ENCODE measurements at regions not wholly inside any gene's neighbourhood (a gene's known extent, or its start where the extent isn't known, plus 50 kb on each side); places are given as distances from the start of the nearest gene placed in this dataset.
A peak's percentile ranks its signal among the peaks of the same experiment; 100 is the strongest.

GRCh38 chr10:78985973-78986818 lies 82.6 kb upstream of the ZMIZ1 start:
- peaks cover 4 to 14% (median 9%) of the 10 kb centered on the region in 3 donors for H3K4me1 Mint-ChIP-seq
- H3K27me3 Mint-ChIP-seq = peaks cover 0 to 2% of the 10 kb centered on the region in 2 donors
- no peak for DNase-seq
- POLR2A ChIA-PET = interaction anchor here (1.2 kb wide), 1 partner anchor 13 kb away, joined by 3 read pairs; no protein-coding TSS in a partner anchor
- H3K27ac ChIP-seq (ENCODE audit: low read depth, low read length) = no peak overlapping the region
- H3K9me3 ChIP-seq (ENCODE audit: low read length) = no peaks in the 10 kb centered on the region
- no peaks in the 10 kb centered on the region for H3K9me3 Mint-ChIP-seq
- no peaks in the 10 kb centered on the region for H3K27me3 ChIP-seq (ENCODE audit: insufficient read depth, low read length, poor library complexity, severe bottlenecking)
- H3K36me3 Mint-ChIP-seq = no peaks in the 10 kb centered on the region
- H3K36me3 ChIP-seq (ENCODE audit: insufficient read depth, low read length) = no peaks in the 10 kb centered on the region
- H3K27ac Mint-ChIP-seq = no peak overlapping the region
- CTCF ChIA-PET = interaction anchor here (3.7 kb wide), 1 partner anchor 11 kb away, joined by 16 read pairs; no protein-coding TSS in a partner anchor
- H3K4me3 Mint-ChIP-seq = no peak overlapping the region
- H3K4me3 ChIP-seq (ENCODE audit: low read length) = no peak overlapping the region
- no peaks in the 10 kb centered on the region for H3K4me1 ChIP-seq (ENCODE audit: insufficient read depth, low read length)

- H3K4me3 Mint-ChIP-seq = no peak overlapping the region
- DNase-seq = no peak
- Histone ChIP-seq H3K36me3 (ENCODE audit: insufficient read depth, low read length) (no peaks in the 10 kb centered on the region), H3K4me3 (ENCODE audit: low read length) (no peak overlapping the region), H3K27me3 (ENCODE audit: insufficient read depth, low read length, poor library complexity, severe bottlenecking) (no peaks in the 10 kb centered on the region), H3K4me1 (ENCODE audit: insufficient read depth, low read length) (peaks cover 3% of the 10 kb centered on the region), H3K27ac (ENCODE audit: low read depth, low read length) (no peak overlapping the region), H3K9me3 (ENCODE audit: low read length) (no peaks in the 10 kb centered on the region)
- H3K36me3 Mint-ChIP-seq = no peaks in the 10 kb centered on the region
- H3K27ac Mint-ChIP-seq = peak overlapping the region in 1 of 8 donors; percentile 12
- ChIA-PET POLR2A (interaction anchor here (0.6 kb wide), 1 partner anchor 58 kb away, joined by 3 read pairs; no protein-coding TSS in a partner anchor), CTCF (no interaction called here)
- no peaks in the 10 kb centered on the region for H3K9me3 Mint-ChIP-seq
- H3K27me3 Mint-ChIP-seq = peaks cover 0 to 3% of the 10 kb centered on the region in 2 donors
- peaks cover 0 to 21% (median 13%) of the 10 kb centered on the region in 3 donors for H3K4me1 Mint-ChIP-seq
Observed at GRCh38 chr10:78991187-78991586, 77.6 kb upstream of the ZMIZ1 start.

- ChIA-PET CTCF (no interaction called here), POLR2A (no interaction called here)
- peaks cover 0 to 21% (median 13%) of the 10 kb centered on the region in 3 donors for H3K4me1 Mint-ChIP-seq
- peaks cover 1 to 4% of the 10 kb centered on the region in 2 donors for H3K27me3 Mint-ChIP-seq
- H3K4me1 ChIP-seq (ENCODE audit: insufficient read depth, low read length) = peaks cover 3% of the 10 kb centered on the region
- H3K9me3 ChIP-seq (ENCODE audit: low read length) = no peaks in the 10 kb centered on the region
- H3K36me3 ChIP-seq (ENCODE audit: insufficient read depth, low read length) = no peaks in the 10 kb centered on the region
- no peaks in the 10 kb centered on the region for H3K9me3 Mint-ChIP-seq
- peak in 2 of 5 donors; percentile 11 to 18 for DNase-seq
- no peaks in the 10 kb centered on the region for H3K27me3 ChIP-seq (ENCODE audit: insufficient read depth, low read length, poor library complexity, severe bottlenecking)
- no peak overlapping the region for H3K27ac ChIP-seq (ENCODE audit: low read depth, low read length)
- H3K27ac Mint-ChIP-seq = peak overlapping the region in 3 of 8 donors; percentile 61 to 73 (median 70)
- no peak overlapping the region for H3K4me3 Mint-ChIP-seq
- no peaks in the 10 kb centered on the region for H3K36me3 Mint-ChIP-seq
- H3K4me3 ChIP-seq (ENCODE audit: low read length) = no peak overlapping the region
Observed at GRCh38 chr10:78992333-78992732, 76.4 kb upstream of the ZMIZ1 start.

GRCh38 chr10:78993261-78993945 lies 75.4 kb upstream of the ZMIZ1 start:
- no peak overlapping the region for H3K27ac ChIP-seq (ENCODE audit: low read depth, low read length)
- no peaks in the 10 kb centered on the region for H3K36me3 ChIP-seq (ENCODE audit: insufficient read depth, low read length)
- H3K9me3 ChIP-seq (ENCODE audit: low read length) = no peaks in the 10 kb centered on the region
- CTCF ChIA-PET = no interaction called here
- no peaks in the 10 kb centered on the region for H3K27me3 ChIP-seq (ENCODE audit: insufficient read depth, low read length, poor library complexity, severe bottlenecking)
- H3K36me3 Mint-ChIP-seq = no peaks in the 10 kb centered on the region
- no peak overlapping the region for H3K4me3 ChIP-seq (ENCODE audit: low read length)
- H3K4me3 Mint-ChIP-seq = no peak overlapping the region
- DNase-seq = no peak
- H3K4me1 Mint-ChIP-seq = peaks cover 0 to 21% (median 13%) of the 10 kb centered on the region in 3 donors
- H3K9me3 Mint-ChIP-seq = no peaks in the 10 kb centered on the region
- peak overlapping the region in 2 of 8 donors; percentile 27 to 36 for H3K27ac Mint-ChIP-seq
- H3K27me3 Mint-ChIP-seq = peaks cover 1 to 4% of the 10 kb centered on the region in 2 donors
- peaks cover 3% of the 10 kb centered on the region for H3K4me1 ChIP-seq (ENCODE audit: insufficient read depth, low read length)
- POLR2A ChIA-PET = no interaction called here

- Mint-ChIP-seq H3K4me3 (no peak overlapping the region), H3K9me3 (no peaks in the 10 kb centered on the region)
- POLR2A ChIA-PET = no interaction called here
Observed at GRCh38 chr10:78995987-78996791, 72.6 kb upstream of the ZMIZ1 start.

GRCh38 chr10:78996792-78997129 lies 72.0 kb upstream of the ZMIZ1 start:
- ChIA-PET CTCF (no interaction called here), POLR2A (no interaction called here)
- Mint-ChIP-seq H3K36me3 (no peaks in the 10 kb centered on the region), H3K27me3 (peaks cover 1 to 8% of the 10 kb centered on the region in 2 donors), H3K4me3 (no peak overlapping the region), H3K9me3 (no peaks in the 10 kb centered on the region), H3K27ac (no peak overlapping the region), H3K4me1 (peaks cover 5 to 13% (median 12%) of the 10 kb centered on the region in 3 donors)
- H3K4me1 ChIP-seq (ENCODE audit: insufficient read depth, low read length) = peaks cover 3% of the 10 kb centered on the region
- H3K36me3 ChIP-seq (ENCODE audit: insufficient read depth, low read length) = no peaks in the 10 kb centered on the region
- no peak for DNase-seq
- H3K4me3 ChIP-seq (ENCODE audit: low read length) = no peak overlapping the region
- H3K9me3 ChIP-seq (ENCODE audit: low read length) = no peaks in the 10 kb centered on the region
- no peak overlapping the region for H3K27ac ChIP-seq (ENCODE audit: low read depth, low read length)
- no peaks in the 10 kb centered on the region for H3K27me3 ChIP-seq (ENCODE audit: insufficient read depth, low read length, poor library complexity, severe bottlenecking)

More at GRCh38 chr10:78995987-78996791, 72.6 kb upstream of the ZMIZ1 start:
- no peak for DNase-seq
- Histone ChIP-seq H3K27me3 (ENCODE audit: insufficient read depth, low read length, poor library complexity, severe bottlenecking) (no peaks in the 10 kb centered on the region), H3K9me3 (ENCODE audit: low read length) (no peaks in the 10 kb centered on the region), H3K4me1 (ENCODE audit: insufficient read depth, low read length) (peaks cover 3% of the 10 kb centered on the region), H3K27ac (ENCODE audit: low read depth, low read length) (no peak overlapping the region), H3K4me3 (ENCODE audit: low read length) (no peak overlapping the region), H3K36me3 (ENCODE audit: insufficient read depth, low read length) (no peaks in the 10 kb centered on the region)
- H3K36me3 Mint-ChIP-seq = no peaks in the 10 kb centered on the region
- H3K27ac Mint-ChIP-seq = peak overlapping the region in 1 of 8 donors; percentile 43
- peaks cover under 1 to 14% (median 10%) of the 10 kb centered on the region in 3 donors for H3K4me1 Mint-ChIP-seq
- peaks cover 1 to 8% of the 10 kb centered on the region in 2 donors for H3K27me3 Mint-ChIP-seq
- CTCF ChIA-PET = no interaction called here

- no peaks in the 10 kb centered on the region for H3K9me3 Mint-ChIP-seq
- peaks cover 5 to 6% (median 5%) of the 10 kb centered on the region in 3 donors for H3K4me1 Mint-ChIP-seq
- Histone ChIP-seq H3K36me3 (ENCODE audit: insufficient read depth, low read length) (no peaks in the 10 kb centered on the region), H3K27me3 (ENCODE audit: insufficient read depth, low read length, poor library complexity, severe bottlenecking) (no peaks in the 10 kb centered on the region), H3K4me1 (ENCODE audit: insufficient read depth, low read length) (no peaks in the 10 kb centered on the region), H3K4me3 (ENCODE audit: low read length) (no peak overlapping the region), H3K27ac (ENCODE audit: low read depth, low read length) (no peak overlapping the region), H3K9me3 (ENCODE audit: low read length) (no peaks in the 10 kb centered on the region)
- ChIA-PET POLR2A (interaction anchor here (1.2 kb wide), 1 partner anchor 30 kb away, joined by 4 read pairs; no protein-coding TSS in a partner anchor), CTCF (no interaction called here)
- no peak for DNase-seq
- no peak overlapping the region for H3K27ac Mint-ChIP-seq
- H3K27me3 Mint-ChIP-seq = peaks cover 1 to 8% of the 10 kb centered on the region in 2 donors
- H3K4me3 Mint-ChIP-seq = no peak overlapping the region
- H3K36me3 Mint-ChIP-seq = no peaks in the 10 kb centered on the region
Observed at GRCh38 chr10:78997635-78998618, 70.8 kb upstream of the ZMIZ1 start.

All from CD8-positive, alpha-beta memory T cell (primary cell).